NCI-H187 treated with DMSO at 0.1 percent for 48 hours (cell line): ENCODE measurements at regions not wholly inside any gene's neighbourhood (a gene's known extent, or its start where the extent isn't known, plus 50 kb on each side); places are given as distances from the start of the nearest gene placed in this dataset.
"Not testable (repeated sequence)": the region's sequence is repeated elsewhere in the genome, so short reads cannot be mapped to it uniquely, and the experiment has no call there.

Source experiments
- DNase-seq: peaks from one replicate; lab custom pipeline; 2025; lab: John Stamatoyannopoulos, UW

- no peak for DNase-seq
Measured at GRCh38 chr14:106670011-106670410, 1143.6 kb downstream of the TMEM121 start.

DNA sequence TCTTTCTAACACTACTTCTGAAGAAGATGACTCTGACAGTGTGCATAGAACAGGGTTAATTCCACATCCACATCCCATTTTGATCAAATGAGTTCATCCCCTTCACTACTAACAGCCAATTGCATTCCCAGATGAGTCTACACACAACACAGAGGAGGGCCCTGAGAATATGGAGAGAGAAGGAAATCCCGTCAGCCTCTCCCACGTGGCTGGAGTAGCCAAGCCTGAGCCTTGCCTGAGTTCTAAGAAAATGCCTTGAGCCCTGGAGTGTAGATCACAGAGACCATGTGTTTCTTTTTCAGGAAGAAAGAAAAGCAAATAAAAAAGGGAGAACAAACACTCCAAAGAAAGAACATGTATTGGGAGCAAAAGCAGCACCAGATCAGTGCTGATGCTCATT, 1147.7 kb downstream of the TMEM121 start:
- not testable (repeated sequence) for DNase-seq

GRCh38 chr14:106674509-106675125, 1148.2 kb downstream of the TMEM121 start:
- not testable (repeated sequence) for DNase-seq

- DNase-seq, result not testable (repeated sequence)
Measured at GRCh38 chr14:106675716-106676115, 1149.3 kb downstream of the TMEM121 start.

DNA sequence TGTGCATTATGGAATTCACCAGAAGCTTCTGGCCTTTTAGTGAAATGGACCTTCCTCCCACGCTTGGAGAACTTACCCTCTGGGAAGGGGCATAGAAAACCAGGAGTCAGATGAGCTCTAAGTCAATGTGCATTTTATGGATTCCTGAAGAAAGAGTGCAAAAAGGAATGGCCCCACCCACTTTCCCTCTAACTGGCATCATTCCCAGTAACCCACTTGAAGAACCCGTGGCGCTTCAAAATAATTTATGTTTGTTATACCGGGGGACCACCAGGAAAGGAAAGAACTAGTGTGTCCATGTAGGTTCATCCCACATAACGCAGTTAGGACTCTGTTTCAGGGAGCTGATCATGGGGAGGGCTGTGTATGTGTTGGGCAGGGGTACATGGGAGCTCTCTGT, 1153.4 kb downstream of the TMEM121 start:
- DNase-seq, result no peak

- DNase-seq, result no peak
Measured at GRCh38 chr14:106681161-106681560, 1154.8 kb downstream of the TMEM121 start.

DNA sequence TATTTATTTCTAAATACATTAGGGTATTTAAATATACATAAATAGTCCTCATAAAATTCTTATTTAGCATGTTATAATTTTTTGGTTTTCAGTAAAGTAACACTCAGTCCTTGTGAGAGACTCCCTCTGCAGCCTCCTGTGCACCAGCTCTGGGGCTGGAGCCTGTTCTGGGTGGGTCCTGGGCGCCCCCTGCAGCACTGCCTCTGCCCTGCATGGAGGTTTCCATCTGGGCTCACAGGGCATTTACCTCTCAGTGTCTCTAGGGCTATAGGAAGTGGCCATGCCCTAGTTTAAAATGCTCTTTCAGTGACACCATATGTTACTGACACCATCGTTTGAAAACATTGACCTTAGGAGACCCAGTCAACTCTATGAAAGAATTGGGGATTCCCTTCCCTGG, 1155.2 kb downstream of the TMEM121 start:
- DNase-seq, result no peak

DNA sequence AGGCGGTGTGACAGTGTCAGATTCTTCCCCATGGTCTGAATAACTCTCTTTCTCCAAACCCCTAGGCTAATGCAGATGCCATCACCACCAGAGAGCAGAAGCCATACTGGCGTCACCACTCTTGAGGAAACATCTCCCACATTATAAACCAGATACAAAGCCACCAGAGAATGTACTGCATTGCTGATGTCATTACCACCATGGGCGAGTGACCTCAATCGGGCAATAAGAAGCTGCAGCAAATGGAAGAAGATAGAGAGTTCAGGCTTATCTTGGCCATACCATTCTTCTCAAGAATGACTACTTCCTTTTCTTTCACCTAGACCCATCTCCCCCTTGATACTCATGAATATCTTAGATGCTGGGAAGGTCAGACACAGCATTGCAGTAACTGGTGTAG, 1157.2 kb downstream of the TMEM121 start:
- no peak for DNase-seq

- DNase-seq, result no peak
Measured at GRCh38 chr14:106686533-106686932, 1160.2 kb downstream of the TMEM121 start.

DNA sequence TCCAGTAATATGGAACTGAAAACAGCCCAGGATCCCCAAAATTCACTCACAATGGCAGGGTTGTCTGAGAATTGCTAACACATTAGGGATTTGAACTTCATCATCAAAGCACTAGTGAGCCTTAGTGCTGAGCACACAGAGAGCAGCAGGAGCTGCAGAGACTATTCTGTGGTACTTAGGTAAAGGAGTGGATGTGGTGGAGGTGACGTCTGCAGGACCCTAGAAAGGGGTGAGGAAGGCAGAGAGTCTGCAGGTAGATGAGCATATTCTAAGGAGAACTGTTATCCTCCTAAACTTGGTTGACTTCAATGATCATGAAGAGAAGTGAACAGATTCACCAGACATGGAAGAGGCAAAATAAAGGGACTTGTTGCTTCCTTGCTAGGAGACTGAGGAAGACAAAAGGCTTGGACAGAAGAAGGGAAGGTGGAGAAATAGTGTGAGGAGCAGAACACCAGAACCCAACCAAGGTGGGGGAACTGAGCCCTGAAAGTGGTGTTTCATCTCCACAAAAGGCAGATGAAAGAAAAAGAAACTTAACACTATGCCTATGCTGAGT, 1164.0 kb downstream of the TMEM121 start:
- no peak for DNase-seq

- no peak for DNase-seq
Measured at GRCh38 chr14:106691601-106692291, 1165.4 kb downstream of the TMEM121 start.

DNA sequence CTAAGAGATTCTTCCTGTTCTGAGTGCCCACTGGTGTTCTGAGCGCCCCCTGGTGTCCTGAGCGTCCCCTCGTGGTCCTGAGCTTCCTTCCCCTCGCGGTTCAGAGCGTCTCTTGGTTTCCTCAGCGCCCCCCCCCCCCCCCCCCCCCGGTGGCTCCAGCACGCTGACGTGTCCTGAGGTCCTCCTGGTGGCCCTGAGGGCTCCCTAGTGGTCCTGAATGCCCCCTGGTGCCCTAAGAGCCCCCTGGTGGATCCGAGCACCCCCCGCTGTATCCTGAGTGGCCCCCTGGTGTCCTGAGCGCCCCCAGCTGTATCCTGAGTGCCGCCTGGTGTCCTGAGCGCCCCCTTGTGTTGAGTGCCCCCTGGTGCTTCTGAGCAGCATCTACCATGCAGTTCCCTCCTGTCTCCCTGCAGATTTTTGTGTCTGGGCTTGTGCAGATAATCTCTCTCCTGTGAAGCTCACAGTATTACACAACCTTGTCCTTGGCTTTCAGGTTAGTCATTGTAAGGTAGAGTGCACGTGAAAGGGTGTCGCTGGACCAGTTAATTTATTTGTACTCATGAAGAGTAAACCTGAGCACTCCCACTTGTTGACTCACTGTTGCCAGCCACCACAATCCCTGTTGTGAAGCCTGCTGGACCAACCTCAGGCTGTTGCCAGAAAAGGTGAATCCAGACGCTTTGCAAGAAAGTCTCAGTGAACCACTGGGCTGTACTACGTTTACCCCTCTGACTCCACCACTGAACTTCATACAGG, 1168.4 kb downstream of the TMEM121 start:
- no peak for DNase-seq

- not testable (repeated sequence) for DNase-seq
Measured at GRCh38 chr14:106698620-106699267, 1172.4 kb downstream of the TMEM121 start.

GRCh38 chr14:106703651-106704050, 1177.3 kb downstream of the TMEM121 start:
- not testable (repeated sequence) for DNase-seq

DNA sequence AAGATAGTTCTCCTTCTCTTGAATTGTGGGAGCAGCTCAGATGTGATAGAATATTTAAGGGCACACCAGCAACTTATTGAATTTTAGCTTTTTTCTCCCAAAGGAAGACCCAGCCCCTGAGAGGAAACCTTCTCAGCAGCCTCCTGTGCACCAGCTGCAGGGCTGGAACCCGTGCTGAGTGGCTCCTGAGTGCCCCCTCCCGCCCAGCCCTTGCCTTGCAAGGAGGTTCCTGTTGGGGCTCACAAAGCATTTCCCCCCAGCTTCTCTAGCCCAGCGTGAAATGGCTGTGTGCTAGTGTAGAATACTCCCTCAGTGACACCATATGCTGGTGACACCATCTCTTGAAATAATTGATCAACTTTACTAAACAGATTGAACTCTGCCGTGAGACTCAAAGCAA, 1180.1 kb downstream of the TMEM121 start:
- DNase-seq, result not testable (repeated sequence)

GRCh38 chr14:106710187-106710586, 1183.8 kb downstream of the TMEM121 start:
- DNase-seq, result not testable (repeated sequence)

GRCh38 chr14:106712513-106712912, 1186.1 kb downstream of the TMEM121 start:
- not testable (repeated sequence) for DNase-seq

DNA sequence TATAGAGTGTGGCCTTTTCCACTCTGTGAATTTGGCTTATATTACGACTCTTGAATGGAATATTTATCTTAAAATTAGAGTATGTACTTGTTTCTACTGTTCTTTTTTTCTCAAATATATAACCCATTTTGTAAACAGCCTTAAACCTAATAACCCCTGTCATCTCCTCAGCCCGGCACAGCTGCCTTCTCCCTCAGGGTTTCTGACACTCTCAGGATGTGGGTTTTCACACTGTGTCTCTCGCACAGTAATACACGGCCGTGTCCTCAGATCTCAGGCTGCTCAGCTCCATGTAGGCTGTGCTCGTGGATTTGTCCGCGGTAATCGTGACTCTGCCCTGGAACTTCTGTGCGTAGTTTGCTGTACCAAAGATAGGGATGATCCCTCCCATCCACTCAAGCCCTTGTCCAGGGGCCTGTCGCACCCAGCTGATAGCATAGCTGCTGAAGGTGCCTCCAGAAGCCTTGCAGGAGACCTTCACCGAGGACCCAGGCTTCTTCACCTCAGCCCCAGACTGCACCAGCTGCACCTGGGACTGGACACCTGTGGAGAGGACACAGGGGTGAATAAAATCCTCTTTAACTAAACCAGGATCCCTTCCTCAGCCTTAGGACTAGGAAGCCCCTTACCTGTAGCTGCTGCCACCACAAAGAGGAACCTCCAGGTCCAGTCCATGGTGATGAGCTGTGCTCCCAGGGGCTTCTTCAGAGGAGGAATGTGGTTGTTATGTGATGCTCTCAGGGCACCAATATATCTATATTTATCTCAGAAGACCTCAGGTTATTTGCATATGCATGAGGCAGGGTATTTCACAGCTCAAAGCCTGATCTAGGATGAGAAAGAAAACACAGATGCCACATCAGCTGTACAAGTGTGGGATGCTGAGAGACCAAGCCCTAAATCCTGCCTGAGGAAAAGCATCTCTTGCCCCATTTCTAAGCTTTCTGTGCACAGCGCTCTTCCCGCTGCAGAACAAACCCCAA, 1188.4 kb downstream of the TMEM121 start:
- DNase-seq, result not testable (repeated sequence)

- not testable (repeated sequence) for DNase-seq
Measured at GRCh38 chr14:106717544-106717943, 1191.2 kb downstream of the TMEM121 start.

- DNase-seq, result not testable (repeated sequence)
Measured at GRCh38 chr14:106719880-106720279, 1193.5 kb downstream of the TMEM121 start.

- not testable (repeated sequence) for DNase-seq
Measured at GRCh38 chr14:106721926-106722325, 1195.5 kb downstream of the TMEM121 start.
